Left lobe of liver (tissue), 2 donors: ENCODE measurements at regions not wholly inside any gene's neighbourhood (a gene's known extent, or its start where the extent isn't known, plus 50 kb on each side); places are given as distances from the start of the nearest gene placed in this dataset.

Experiments
- ATAC-seq: fragments of 200-7000 bp; cut with Tn5 transposase; one replicate; pipeline ENCODE4 v1.9.1; 2020; ENCODE audit warnings: mild to moderate bottlenecking, moderate library complexity
- DNase-seq: peaks from one replicate; pipeline ENCODE4 v3.0.0-alpha.2; 2020; ENCODE audit warnings: low spot score
- donor health status: DM: no; HTN: no; CAD: no; lungs with moderate emphysema.
- donor health status: DM: no; HTN: yes; CAD: no.

DNA sequence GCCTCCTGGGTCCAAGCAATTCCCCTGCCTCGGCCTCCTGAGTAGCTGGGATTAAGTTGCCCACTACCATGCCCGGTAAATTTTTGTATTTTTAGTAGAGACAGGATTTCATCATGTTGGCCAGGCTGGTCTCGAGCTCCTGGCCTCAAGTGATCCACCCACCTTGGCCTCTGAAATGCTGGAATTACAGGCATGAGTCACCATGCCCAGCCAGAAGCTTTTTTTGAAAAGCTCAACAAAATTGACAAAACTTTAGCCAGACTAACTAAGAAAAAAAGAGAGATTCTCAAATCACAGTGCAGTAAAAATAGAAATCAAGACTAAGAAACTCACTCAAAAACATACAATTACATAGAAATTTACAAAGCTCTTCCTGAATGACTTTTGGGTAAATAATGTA lies 420.6 kb downstream of the COL12A1 start:
- ATAC-seq: no peak
- DNase-seq: no peak

DNA sequence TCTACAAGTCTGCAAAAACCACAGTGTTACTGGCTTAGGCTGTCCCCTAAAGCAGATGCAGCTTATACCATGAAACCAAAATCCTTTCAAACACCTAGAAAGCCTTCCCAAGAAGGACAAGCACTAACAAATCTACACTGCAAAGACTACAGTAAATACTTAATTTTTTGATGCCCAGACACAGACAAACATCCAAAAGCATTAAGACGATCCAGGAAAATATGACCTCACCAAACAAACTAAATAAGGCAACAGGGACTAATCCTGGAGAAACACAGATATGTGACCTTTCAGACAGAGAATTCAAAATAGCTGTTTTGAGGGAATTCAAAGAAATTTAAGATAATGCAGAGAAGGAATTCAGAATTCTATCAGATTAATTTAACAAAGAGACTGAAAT lies 423.5 kb downstream of the COL12A1 start:
- no peak for DNase-seq
- no peak for ATAC-seq

DNA sequence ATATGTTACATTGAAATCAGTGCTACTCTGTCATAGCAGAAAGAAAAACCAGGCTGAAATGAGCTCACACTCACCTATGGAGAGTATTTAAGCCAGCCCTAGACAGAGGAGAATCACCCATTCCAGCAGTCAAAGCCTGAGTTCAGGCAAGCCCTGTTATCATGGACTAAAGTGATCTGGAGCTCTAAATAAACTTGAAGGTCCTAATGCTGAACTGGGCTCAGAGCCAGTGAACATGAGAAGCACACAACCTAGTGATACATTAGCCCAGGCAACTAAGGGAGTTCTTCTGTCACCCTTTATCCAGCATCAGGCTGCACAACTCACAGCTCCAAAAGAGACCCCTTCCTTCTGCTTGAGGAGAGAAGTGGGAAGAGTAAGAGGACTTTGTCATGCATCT lies 425.0 kb downstream of the COL12A1 start:
- ATAC-seq (no peak), DNase-seq (no peak)

DNA sequence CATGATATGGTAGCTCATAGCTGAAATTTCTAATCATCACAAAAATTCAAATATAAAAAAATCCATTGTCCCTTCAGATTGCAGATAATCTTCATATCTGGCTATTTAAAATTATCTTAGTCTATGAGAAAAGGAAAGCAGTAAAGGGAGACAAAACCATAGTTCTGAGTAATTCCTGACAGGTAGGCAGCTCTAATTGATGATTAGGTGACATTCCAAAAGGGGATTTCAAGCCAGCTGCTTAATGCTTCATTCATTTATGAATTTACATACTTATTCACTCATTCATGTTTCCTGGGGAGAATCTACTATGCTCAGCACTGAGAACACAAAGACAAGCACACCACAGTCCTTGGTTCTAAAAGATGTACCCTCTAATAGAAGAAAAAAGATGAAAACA lies 437.1 kb downstream of the COL12A1 start:
- DNase-seq (no peak), ATAC-seq (no peak)

DNA sequence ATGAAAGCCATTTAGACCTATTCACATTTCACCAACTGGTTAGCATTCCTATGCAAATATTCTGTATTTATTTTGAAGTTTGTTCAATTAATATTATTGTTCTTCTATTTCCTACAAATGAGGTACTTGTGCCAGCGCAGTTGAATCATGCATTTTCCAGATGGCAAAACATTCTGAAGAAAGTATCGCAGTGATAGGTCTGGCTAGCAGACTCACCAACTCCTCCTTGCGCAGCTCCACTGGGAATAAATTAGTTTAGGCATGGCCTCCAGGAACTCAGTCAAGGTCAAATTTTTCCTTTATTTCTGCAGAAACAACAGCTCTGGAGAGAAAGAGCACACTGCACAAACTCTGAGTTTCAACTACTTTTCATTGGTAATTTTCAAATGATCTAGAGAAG lies 437.7 kb downstream of the COL12A1 start:
- ATAC-seq (no peak), DNase-seq (no peak)

DNA sequence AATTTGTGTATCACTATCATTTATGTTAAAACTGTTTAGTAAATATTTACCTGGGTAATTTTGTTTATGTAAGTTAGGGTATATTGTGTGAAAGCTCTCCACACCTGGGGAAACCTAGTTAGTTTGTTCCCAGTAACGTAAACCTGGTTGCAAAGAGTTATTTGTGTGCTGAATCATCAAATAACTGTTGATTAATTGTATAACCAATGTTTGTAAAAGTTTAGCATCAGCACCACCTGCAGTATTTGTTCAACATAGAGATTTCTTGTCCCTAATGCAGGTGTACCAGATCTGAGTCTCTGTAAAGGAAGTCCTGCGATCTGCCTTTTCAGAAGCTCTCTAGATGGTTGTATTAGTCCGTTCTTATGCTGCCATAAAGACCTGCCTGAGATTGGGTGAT lies 440.4 kb downstream of the COL12A1 start:
- DNase-seq (no peak), ATAC-seq (no peak)

DNA sequence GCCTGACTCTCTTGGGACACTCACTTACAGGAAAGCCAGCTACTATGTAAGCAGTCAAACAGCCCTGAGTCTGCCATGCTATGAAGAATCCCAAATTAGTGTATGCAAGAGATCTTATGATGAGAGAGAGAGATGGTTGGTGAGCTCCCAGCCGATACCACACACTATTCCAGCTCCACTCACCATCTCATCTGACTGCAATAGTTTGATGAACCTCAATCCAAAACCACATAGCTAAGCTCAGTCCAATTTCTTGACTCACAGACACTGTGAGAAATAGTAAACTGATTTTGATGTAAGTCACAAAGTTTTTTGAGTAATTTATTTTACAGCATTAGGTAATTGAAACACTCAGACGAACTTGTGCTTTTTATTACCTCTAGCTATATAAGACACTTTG lies 441.4 kb downstream of the COL12A1 start:
- ATAC-seq (no peak), DNase-seq (no peak)

DNA sequence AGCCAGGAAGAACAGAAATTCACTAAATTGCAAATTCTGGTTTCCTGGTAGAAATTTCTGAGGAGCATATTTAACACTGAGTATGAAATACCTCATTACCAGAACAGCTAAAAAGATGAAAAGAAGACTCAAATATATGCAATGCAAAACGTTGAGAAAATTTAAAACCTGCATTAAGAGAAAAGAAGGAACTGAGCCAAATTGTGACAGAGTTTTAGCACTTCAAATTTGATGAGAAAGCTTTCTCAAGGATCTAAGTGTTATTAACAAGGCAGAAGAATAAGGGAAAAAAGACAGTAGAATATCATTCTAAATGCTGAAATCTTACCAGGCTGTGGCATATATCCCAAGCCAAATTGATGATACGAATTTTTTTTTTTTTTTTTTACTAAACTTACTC lies 443.0 kb downstream of the COL12A1 start:
- ATAC-seq (no peak), DNase-seq (no peak)

DNA sequence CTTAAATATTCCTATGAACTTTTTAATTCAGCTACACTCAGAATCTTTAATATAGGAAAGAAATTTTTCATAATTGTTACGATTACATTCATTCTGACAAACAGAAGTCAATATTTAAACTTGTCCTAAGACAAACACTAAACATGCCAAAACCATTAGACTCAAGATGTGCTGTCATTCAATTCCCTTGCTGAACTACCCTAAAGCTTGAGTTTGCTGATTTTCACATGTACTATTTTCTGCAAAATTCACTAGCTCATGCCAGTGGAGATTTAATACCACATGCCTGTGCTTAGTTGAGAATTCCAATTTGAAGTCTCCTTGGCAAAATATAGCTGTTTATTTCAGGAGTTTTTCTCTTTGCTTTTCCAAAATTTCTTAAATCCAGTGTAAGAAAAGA lies 448.0 kb downstream of the COL12A1 start:
- DNase-seq: no peak
- no peak for ATAC-seq

DNA sequence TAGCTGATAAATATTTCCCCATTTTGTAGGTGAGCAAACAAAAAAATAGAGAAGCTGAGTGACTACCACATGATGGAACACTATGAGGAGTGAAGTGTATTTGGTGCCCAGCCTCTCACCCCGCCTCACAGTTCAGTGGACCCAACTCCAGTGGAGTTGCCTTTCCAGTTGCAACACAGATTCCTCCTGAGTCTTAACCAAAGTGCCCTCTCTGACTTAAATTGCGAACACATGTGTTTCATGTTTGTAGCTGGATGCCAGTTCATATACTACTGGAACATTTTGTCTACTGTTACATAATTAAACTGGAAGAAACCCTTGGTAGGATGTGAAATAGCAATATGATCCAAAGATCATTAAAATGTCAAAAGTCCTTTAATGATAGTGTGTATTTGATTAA lies 448.9 kb downstream of the COL12A1 start:
- DNase-seq (no peak), ATAC-seq (no peak)

DNA sequence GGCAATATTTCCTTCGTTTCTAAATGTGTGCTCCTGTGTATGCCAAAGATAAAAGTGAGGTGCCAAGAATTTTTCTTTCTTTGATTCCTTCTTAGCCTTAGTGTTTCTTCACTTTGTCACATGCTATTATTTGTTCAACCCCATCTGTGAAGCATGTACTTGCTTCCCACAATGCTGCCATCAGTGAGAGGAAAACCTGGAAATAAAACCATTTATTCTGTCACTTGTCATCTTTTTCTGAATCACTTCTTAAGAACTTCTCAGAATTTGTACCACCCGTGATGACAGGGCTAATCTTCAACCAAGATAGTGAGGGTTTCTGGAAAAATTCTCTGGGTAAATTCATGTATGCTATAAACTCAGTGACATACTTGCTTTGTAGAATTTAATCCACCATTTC lies 450.1 kb downstream of the COL12A1 start:
- ATAC-seq: no peak
- DNase-seq: no peak

DNA sequence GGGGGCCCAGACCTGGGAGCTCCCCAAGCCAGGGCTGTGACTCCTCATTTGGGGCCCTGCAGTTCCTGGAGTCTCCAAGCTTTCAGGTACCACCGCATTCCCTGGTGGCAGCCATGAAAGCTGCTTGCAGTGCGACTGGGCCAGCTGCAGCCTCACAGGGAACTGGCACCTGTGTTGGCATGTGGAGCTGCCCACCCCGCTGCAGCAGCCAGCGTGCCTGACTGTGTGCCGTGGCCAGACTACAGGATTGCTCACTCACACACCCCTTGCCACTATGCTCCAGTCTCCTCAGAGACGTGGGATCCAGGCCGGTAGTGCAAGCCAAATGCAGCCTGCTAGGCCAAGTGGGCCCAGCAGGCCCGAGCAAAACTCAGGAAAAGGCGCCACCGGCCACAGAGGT lies 450.7 kb downstream of the COL12A1 start:
- DNase-seq (no peak), ATAC-seq (no peak)

DNA sequence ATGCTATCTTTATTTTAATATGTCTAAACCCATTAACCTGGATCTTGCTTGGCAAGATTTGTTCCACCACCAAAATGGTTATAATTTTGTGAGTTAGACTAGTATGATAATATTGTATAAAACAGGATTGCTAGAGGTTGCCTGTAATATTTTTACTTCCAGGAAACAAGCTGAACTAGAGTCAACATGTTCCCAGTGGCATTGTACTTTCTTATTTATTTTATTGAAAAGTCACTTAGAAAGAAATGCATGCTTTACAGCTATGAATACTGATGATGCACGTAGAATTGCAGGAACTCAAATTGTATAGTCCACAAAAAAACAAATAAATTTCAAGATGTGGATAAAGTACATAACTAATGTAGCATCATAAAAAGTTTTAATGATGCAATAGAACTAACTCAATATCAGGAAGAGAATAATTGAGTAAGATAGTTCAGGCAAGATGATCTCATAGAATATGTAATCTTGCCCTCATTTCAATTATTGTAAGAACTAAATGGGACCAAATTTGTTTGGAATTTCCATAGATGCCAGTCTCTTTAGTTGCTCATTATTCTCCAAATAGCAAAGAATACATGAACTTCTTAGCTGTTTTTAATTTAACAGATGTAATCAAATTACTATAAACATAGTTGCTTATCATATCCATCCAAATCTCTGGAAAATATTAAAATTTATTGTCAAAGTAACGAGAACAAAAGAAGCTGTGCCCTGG lies 451.8 kb downstream of the COL12A1 start:
- no peak for DNase-seq
- no peak for ATAC-seq

DNA sequence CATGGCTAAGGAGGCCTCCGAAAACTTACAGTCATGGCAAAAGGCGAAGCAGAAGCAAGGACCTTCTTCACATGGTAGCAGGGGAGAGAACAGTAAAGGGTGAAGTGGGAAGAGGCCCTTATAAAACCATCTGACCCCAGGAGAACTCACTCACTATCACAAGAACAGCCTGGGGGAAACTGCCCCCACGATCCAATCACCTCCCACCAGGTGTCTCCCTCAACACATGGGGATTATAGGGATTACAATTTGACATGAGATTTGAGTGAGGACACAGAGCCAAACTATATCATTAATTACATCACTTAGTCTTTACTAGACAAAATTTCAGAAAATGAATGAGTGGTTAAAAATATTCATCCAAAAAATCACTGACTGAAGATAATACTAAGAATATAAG lies 453.6 kb downstream of the COL12A1 start:
- DNase-seq (no peak), ATAC-seq (no peak)

DNA sequence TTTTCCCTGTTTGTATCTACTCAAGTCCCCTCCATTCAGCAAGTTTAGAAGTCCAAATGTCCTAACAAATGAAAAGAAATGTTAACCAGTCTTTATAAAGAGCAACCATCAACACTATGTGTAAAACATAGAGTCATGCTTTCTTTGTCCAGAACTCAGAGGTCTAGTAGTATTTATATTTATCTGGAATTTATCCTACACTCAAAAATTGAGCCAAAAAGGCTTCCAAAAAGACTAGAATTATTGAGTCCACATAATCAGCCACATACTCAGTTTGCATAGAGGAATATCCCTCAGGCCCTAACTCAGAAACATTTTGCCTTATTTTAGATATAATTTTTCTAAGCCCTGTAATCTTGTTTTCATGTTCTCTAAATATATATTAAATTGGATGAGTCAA lies 455.0 kb downstream of the COL12A1 start:
- ATAC-seq: no peak
- no peak for DNase-seq

DNA sequence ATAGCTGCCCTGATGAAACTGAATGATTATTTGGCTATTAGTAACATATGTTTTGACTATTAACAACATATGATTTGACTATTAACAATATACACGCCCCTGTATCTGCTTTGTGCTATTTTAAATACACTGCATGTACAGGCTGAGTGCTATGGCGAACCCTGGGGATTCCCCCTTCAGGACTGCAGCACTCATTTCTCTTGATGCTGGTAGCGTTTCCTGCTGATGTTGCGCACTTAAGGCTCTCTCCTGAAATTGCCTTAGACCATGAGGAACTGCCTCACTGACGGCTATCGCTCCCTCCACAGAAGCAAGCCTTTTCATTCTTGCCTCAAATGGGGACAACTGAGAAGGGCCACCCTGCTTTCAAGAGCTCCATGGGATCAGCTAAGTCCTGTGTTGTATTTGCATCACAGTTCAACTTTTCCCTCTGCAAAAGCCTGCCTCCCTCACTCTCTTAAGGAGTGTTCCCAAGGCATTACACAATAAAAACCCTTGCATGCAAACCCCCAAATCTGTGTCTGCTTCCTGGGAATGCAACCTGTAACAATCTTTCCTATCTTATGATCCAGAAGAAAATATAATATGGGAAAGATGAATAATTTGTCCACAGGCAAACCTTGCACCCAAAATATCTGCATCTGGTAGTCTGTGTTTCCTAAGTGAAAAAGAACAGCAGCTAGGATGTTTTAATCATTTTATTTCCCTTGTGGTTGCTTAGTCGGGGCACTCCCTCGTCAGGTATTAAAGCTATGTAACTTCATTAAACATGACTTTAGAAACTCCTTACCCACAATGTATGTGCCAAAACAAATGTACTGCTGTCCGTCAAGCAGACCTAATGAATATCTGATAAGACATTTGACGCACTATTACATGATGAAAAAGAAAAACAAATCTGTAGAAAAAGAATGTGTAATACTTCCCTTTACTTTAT lies 456.4 kb downstream of the COL12A1 start:
- DNase-seq (no peak), ATAC-seq (no peak)

DNA sequence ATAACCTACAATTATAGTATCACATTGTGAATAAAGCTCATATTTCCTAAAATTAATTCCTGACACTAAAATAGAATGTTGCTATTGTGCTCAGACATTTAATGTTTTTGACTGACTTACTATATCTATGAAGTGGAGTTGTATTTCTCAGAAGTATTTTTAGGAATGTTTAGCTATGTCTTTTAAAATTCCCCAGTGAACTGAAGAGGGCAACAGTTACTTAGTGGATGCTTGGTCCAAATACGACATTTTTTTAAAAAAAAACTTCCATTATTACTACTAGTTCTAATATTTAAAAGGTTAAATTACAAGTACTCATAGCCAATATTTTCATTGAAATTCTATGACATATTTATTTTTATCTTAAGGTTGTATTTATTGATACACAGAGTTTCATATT lies 460.2 kb downstream of the COL12A1 start:
- no peak for ATAC-seq

DNA sequence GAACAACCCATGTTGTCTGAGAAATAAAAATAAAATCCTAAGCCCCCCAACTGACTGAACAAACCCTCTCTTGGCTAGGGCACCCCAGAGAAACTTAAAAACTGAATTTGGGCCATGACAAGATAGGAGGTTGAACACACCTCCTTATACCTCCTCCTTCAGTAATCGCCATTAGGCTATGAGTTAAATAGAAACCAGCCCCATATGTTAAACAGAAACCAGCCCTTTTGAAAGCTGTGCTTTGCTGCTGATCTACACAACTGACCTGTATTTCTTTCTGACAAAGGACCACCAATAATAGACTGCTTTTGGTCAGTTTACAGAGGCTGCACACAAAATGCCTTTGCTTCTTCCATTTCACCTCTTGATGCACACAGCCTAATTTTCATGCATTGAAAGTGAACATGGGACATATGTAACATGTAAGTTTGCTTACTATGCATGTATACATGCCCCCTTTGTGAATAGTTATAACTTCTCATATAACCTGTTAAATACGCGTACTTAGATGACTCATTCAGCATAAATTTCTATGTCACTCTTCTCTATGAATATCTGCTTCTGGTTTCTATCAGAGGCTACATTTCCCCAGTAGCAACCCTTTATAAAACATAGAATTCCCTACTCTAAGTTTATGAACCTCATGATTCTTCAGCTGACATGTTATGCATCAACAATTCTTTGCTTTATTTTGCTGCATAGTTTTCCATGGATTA lies 462.9 kb downstream of the COL12A1 start:
- no peak for ATAC-seq
- no peak for DNase-seq

More for the DNA sequence above, 460.2 kb downstream of the COL12A1 start:
- DNase-seq: no peak

DNA sequence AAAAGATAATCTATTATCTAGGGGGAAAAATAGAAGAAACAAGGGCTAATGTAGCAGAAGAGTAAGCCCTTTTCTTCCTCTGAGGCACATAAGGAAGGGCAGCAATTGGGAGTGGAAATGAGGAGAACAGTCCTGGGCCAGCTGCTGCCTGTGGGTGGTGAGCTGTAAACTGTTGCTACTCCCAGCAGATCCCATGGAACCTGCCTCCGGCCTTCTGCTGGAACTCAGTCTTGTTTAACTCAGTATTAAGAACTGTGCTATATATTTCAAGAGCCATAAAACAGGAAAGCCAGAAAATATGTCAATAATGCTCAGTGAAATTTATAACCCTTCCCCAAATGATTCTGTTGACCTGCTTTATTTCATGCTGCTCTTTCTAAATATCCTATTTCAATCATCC lies 464.2 kb downstream of the COL12A1 start:
- no peak for ATAC-seq

DNA sequence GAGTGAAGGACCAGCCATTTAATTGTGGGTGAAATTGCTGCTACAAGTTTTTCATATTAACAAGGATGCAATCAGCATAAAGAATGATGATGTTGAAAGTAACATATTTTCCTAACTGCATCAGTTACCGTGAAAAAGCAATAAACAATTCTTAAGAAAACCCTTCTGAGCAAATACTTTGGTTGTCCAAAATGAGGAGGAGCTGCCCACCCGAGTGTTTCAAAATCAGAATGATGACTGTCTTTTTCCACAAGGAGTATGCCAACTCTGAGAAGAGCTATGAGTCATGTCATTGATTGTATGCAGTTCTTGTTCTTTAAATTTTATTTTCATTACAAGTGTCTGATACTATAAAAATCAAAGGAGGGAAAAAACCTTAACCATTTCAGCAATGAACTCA lies 470.5 kb downstream of the COL12A1 start:
- no peak for DNase-seq
- no peak for ATAC-seq

More for the DNA sequence above, 464.2 kb downstream of the COL12A1 start:
- DNase-seq: no peak

DNA sequence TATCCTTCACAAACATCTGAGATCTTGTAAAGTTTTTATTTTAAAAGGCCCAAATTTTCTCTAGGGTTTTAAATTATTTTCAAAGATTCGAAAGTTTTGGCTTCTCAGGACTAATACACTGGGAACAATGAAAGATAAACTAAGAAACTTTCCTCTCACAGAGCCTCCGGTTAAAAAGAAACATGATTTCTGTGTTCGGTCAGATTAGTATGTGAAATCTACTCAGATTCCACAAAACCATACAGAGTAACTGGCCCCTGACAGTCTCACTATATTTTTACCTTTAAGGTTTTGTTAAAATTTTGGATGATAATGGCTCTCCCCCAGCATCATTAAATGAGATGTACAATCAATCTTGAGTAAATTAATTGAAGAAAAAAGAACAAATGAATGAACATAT lies 471.0 kb downstream of the COL12A1 start:
- DNase-seq: no peak
- ATAC-seq: no peak
